ENCODE measurements at regions not wholly inside any gene's neighbourhood (a gene's known extent, or its start where the extent isn't known, plus 50 kb on each side); places are given as distances from the start of the nearest gene placed in this dataset.
A peak's percentile ranks its signal among the peaks of the same experiment; 100 is the strongest.

DNA sequence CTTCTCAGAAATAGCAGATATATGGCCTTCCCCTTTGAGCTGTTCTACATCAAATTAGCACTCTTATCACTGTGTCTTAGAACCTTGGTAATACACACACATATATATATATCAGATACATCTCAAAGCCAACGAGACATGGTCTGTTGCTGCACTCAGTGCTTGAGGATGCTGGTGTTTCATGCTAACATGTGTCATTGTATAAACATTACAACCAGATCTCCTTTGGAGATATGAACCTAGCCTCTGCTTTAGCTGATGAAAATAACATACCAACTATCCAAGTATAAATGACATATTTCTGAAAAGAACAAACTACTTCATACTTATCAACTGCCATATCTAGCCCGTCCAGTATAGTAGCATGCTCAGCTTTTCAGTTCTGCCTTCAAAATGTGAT is 226.7 kb upstream of the HNRNPA3 start:
- TF ChIP-seq ARNTL (CRISPR knock-in tag; IDR thresholded peaks at IDR 0.05; ENCODE audit: borderline replicate concordance, low read depth) (no peak), TOX (CRISPR knock-in tag; IDR thresholded peaks at IDR 0.05; ENCODE audit: borderline replicate concordance) (no peak), PATZ1 (CRISPR knock-in tag; IDR thresholded peaks at IDR 0.05; ENCODE audit: borderline replicate concordance) (no peak), RARB (CRISPR knock-in tag; IDR thresholded peaks at IDR 0.05) (no peak), ZFP3 (CRISPR knock-in tag; IDR thresholded peaks at IDR 0.05) (no peak), ESRRG (CRISPR knock-in tag; IDR thresholded peaks at IDR 0.05) (no peak), TCF4 (CRISPR knock-in tag; IDR thresholded peaks at IDR 0.05; ENCODE audit: borderline replicate concordance) (peak; percentile 39; the same call in 1 of the 2 replicates), GLIS3 (CRISPR knock-in tag; IDR thresholded peaks at IDR 0.05) (no peak)
- TF ChIP-seq, protein P1, sequence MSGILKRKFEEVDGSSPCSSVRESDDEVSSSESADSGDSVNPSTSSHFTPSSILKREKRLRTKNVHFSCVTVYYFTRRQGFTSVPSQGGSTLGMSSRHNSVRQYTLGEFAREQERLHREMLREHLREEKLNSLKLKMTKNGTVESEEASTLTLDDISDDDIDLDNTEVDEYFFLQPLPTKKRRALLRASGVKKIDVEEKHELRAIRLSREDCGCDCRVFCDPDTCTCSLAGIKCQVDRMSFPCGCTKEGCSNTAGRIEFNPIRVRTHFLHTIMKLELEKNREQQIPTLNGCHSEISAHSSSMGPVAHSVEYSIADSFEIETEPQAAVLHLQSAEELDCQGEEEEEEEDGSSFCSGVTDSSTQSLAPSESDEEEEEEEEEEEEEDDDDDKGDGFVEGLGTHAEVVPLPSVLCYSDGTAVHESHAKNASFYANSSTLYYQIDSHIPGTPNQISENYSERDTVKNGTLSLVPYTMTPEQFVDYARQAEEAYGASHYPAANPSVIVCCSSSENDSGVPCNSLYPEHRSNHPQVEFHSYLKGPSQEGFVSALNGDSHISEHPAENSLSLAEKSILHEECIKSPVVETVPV (CRISPR knock-in tag; IDR thresholded peaks at IDR 0.05): no peak
